SKM-1 (cell line): ENCODE measurements at regions not wholly inside any gene's neighbourhood (a gene's known extent, or its start where the extent isn't known, plus 50 kb on each side); places are given as distances from the start of the nearest gene placed in this dataset.

Source experiments
- DNase-seq: peaks from one replicate; lab custom pipeline; 2025; ENCODE audit not compliant: unreplicated experiment; lab: John Stamatoyannopoulos, UW

GRCh38 chr1:166785987-166786386 lies 53.3 kb upstream of the POGK start:
- DNase-seq: no peak

GRCh38 chr1:166789286-166789685 lies 50.0 kb upstream of the POGK start:
- DNase-seq: no peak
